IMR-90 (cell line): ENCODE measurements at regions not wholly inside any gene's neighbourhood (a gene's known extent, or its start where the extent isn't known, plus 50 kb on each side); places are given as distances from the start of the nearest gene placed in this dataset.

Source experiments
- ATAC-seq: fragments of 200-7000 bp; cut with Tn5 transposase; 2 replicates; pipeline ENCODE4 v1.9.1; 2020; ENCODE audit warnings: low read depth, mild to moderate bottlenecking, moderate library complexity
- BruUV-seq: library from RNA; stranded (reverse); fragments of 400-500 nt; replicated peaks from 2 replicates; lab custom pipeline; 2021; lab: Mats Ljungman, UMichigan
- CTCF ChIA-PET: fragments of 300-600 bp; formaldehyde crosslinking; extraction: SDS; loops from one replicate; lab custom pipeline; 2021; ENCODE audit warnings: antibody characterized with exemption; lab: Yijun Ruan, JAX
- POLR2A ChIA-PET: fragments of 300-600 bp; sonication (Branson Sonifier 250); formaldehyde crosslinking; loops from one replicate; lab custom pipeline; 2022; ENCODE audit warnings: antibody characterized with exemption; ENCODE audit not compliant: unreplicated experiment; lab: Charles Lee
- DNase-seq: peaks from one replicate; pipeline ENCODE4 v3.0.0; 2013
- H2AFZ ChIP-seq: replicated peaks from 2 replicates; pipeline ENCODE3; 2013; ENCODE audit warnings: low read length, mild to moderate bottlenecking; ENCODE audit not compliant: poor library complexity
- H2AK5ac ChIP-seq: 2 replicates; pipeline ENCODE4 v1.6.1; 2013; ENCODE audit warnings: low read depth, low read length, inconsistent platforms
- H2AK9ac ChIP-seq: replicated peaks from 2 replicates; pipeline ENCODE3; 2013; ENCODE audit warnings: mild to moderate bottlenecking, low read depth, low read length, moderate library complexity; ENCODE audit not compliant: poor library complexity
- H2BK120ac ChIP-seq: 2 replicates; pipeline ENCODE4 v1.6.1; 2013; ENCODE audit warnings: low read depth, low read length, inconsistent platforms
- H2BK15ac ChIP-seq: 3 replicates; pipeline ENCODE4 v1.6.1; 2013; ENCODE audit warnings: low read depth, low read length, inconsistent platforms
- H2BK20ac ChIP-seq: 2 replicates; pipeline ENCODE4 v1.6.1; 2013; ENCODE audit warnings: low read depth, mild to moderate bottlenecking, inconsistent platforms, low read length, moderate library complexity
- H2BK5ac ChIP-seq: 2 replicates; pipeline ENCODE4 v1.6.1; 2013; ENCODE audit warnings: mild to moderate bottlenecking, low read depth, low read length, inconsistent platforms; ENCODE audit not compliant: poor library complexity, severe bottlenecking
- H3K14ac ChIP-seq: replicated peaks from 2 replicates; pipeline ENCODE4 v1.6.1; 2013; ENCODE audit warnings: low read depth, low read length, inconsistent platforms
- H3K18ac ChIP-seq: 2 replicates; pipeline ENCODE4 v1.6.1; 2013; ENCODE audit warnings: low read depth, low read length, control low read depth
- H3K23ac ChIP-seq: 2 replicates; pipeline ENCODE4 v1.6.1; 2013; ENCODE audit warnings: low read depth, low read length, inconsistent platforms
- H3K27ac ChIP-seq: 2 replicates; pipeline ENCODE4 v1.5.1; 2013; ENCODE audit warnings: mild to moderate bottlenecking, control low read depth, low read length; ENCODE audit not compliant: insufficient read depth
- H3K27me3 ChIP-seq: 2 replicates; pipeline ENCODE4 v1.6.1; 2013; ENCODE audit warnings: low read length; ENCODE audit not compliant: control insufficient read depth, insufficient read depth
- H3K36me3 ChIP-seq: 2 replicates; pipeline ENCODE4 v1.6.1; 2013; ENCODE audit warnings: low read length, mixed read lengths; ENCODE audit not compliant: control insufficient read depth, insufficient read depth
- H3K4ac ChIP-seq: 2 replicates; pipeline ENCODE4 v1.6.1; 2013; ENCODE audit warnings: low read depth, low read length, inconsistent platforms
- H3K4me1 ChIP-seq: 2 replicates; pipeline ENCODE4 v1.6.1; 2013; ENCODE audit warnings: low read length, mixed read lengths; ENCODE audit not compliant: control insufficient read depth, insufficient read depth
- H3K4me2 ChIP-seq: 2 replicates; pipeline ENCODE4 v1.6.1; 2013; ENCODE audit warnings: low read depth, mild to moderate bottlenecking, control low read depth, low read length, moderate library complexity
- H3K4me3 ChIP-seq: 2 replicates; pipeline ENCODE4 v1.5.1; 2013; ENCODE audit warnings: low read depth, mild to moderate bottlenecking, control low read depth, low read length, moderate library complexity; ENCODE audit not compliant: insufficient read depth
- H3K56ac ChIP-seq: 2 replicates; pipeline ENCODE4 v1.6.1; 2013; ENCODE audit warnings: low read length, inconsistent platforms; ENCODE audit not compliant: insufficient read depth; ENCODE audit errors: extremely low read depth
- H3K79me1 ChIP-seq, 2 experiments: 2 replicates each; pipeline ENCODE4 v1.6.1; 2013; ENCODE audit warnings: low read length in 2 of 2, inconsistent platforms in 1 of 2, low read depth in 1 of 2
- H3K9ac ChIP-seq: 2 replicates; pipeline ENCODE4 v1.6.1; 2013; ENCODE audit warnings: low read depth, low read length, control low read depth
- H3K9me1 ChIP-seq: 2 replicates; pipeline ENCODE4 v1.6.1; 2013; ENCODE audit warnings: low read length, inconsistent platforms; ENCODE audit not compliant: insufficient read depth
- H3K9me3 ChIP-seq: 2 replicates; pipeline ENCODE4 v1.6.1; 2013; ENCODE audit warnings: low read length; ENCODE audit not compliant: control insufficient read depth, insufficient read depth
- H4K20me1 ChIP-seq: 2 replicates; pipeline ENCODE4 v1.6.1; 2013; ENCODE audit warnings: low read length, inconsistent platforms; ENCODE audit not compliant: insufficient read depth
- H4K5ac ChIP-seq: 2 replicates; pipeline ENCODE4 v1.6.1; 2013; ENCODE audit warnings: mild to moderate bottlenecking, low read depth, low read length, control low read depth
- H4K8ac ChIP-seq, 2 experiments: 2 replicates each; pipeline ENCODE4 v1.6.1; 2013; ENCODE audit warnings: low read depth in 2 of 2, low read length in 2 of 2, control low read depth in 1 of 2, inconsistent platforms in 1 of 2
- H4K91ac ChIP-seq: 2 replicates; pipeline ENCODE4 v1.6.1; 2013; ENCODE audit warnings: low read depth, low read length, inconsistent platforms; ENCODE audit not compliant: insufficient read depth
- CTCF ChIP-seq: conservative IDR thresholded peaks from 2 replicates; pipeline ENCODE4 v1.5.1; 2012; ENCODE audit warnings: mild to moderate bottlenecking, low read depth, low read length, improper control_type of control experiment
- ELK1 ChIP-seq: fragments of 150-350 bp; IDR thresholded peaks from 2 replicates; pipeline ENCODE4 v1.6.1; 2016; ENCODE audit warnings: low read depth, mild to moderate bottlenecking, low read length, moderate library complexity, borderline replicate concordance
- MAZ ChIP-seq: IDR thresholded peaks from 2 replicates; pipeline ENCODE4 v1.6.1; 2012; ENCODE audit warnings: low read depth, mild to moderate bottlenecking, low read length, improper control_type of control experiment, moderate library complexity, borderline replicate concordance
- RFX5 ChIP-seq: IDR thresholded peaks from 2 replicates; pipeline ENCODE4 v1.8.0; 2012; ENCODE audit warnings: low read depth, mild to moderate bottlenecking, low read length, moderate library complexity
- SMC3 ChIP-seq: fragments of 150-350 bp; IDR thresholded peaks from 2 replicates; pipeline ENCODE4 v1.6.1; 2016; ENCODE audit warnings: low read depth, mild to moderate bottlenecking, antibody characterized with exemption, low read length, moderate library complexity
- WGBS, 2 experiments: methylation state at CpG; one replicate each; pipeline versions ENCODE4 v1.1.5 to v1.1.7; 2013; ENCODE audit warnings: missing lambda C conversion rate in 2 of 2; ENCODE audit not compliant: insufficient read length in 1 of 2; ENCODE audit errors: extremely low coverage in 2 of 2; 5-methylcytosine and 5-hydroxymethylcytosine counted together
- dilution Hi-C: fragments of 300-500 bp; cut with HindIII; formaldehyde crosslinking; loops from one replicate; pipeline ENCODE4 v1.14.3; 2018; ENCODE audit warnings: low sequenced_read_pairs; ENCODE audit not compliant: unreplicated experiment
- in situ Hi-C: fragments of 300-500 bp; cut with MboI; formaldehyde crosslinking; loops from 3 replicates; pipeline ENCODE4 v1.14.3; 2019; ENCODE audit warnings: low sequenced_read_pairs, inconsistent platforms, mixed read lengths
- intact Hi-C: fragments of 100-400 bp; cut with micrococcal nuclease; formaldehyde crosslinking; loops from 2 replicates; pipeline ENCODE4 v1.10.0; 2022

- Histone ChIP-seq H3K27me3 (no peaks in the 10 kb centered on the region), H2BK120ac (no peak overlapping the region), H2BK15ac (no peak overlapping the region), H3K36me3 (no peaks in the 10 kb centered on the region), H2AK9ac (no peak overlapping the region), H3K27ac (no peak overlapping the region), H4K8ac (no peak overlapping the region), H2AFZ (no peak overlapping the region), H2BK5ac (no peak overlapping the region), H3K14ac (no peak overlapping the region), H3K79me1 (no peaks in the 10 kb centered on the region), H3K9ac (no peak overlapping the region), H2BK20ac (no peak overlapping the region), H3K9me1 (no peaks in the 10 kb centered on the region), H3K4me1 (no peaks in the 10 kb centered on the region), H2AK5ac (no peak overlapping the region), H4K5ac (no peak overlapping the region), H3K18ac (no peak overlapping the region), H3K4me2 (no peak overlapping the region), H4K91ac (no peak overlapping the region), H3K4ac (no peak overlapping the region), H3K56ac (no peak overlapping the region), H3K23ac (no peak overlapping the region), H3K4me3 (no peak overlapping the region), H3K9me3 (no peaks in the 10 kb centered on the region), H4K20me1 (no peaks in the 10 kb centered on the region)
- no TSS peak for BruUV-seq
- ChIA-PET POLR2A (no interaction called here), CTCF (no interaction called here)
- in situ Hi-C loops: no loop called here
- intact Hi-C loops: no loop called here
- TF ChIP-seq SMC3 (no peak), CTCF (no peak), RFX5 (no peak), MAZ (no peak), ELK1 (no peak)
- 90% methylated on average over 2 of the region's 4 CpGs; no CpG with 5 or more reads in 1 of the 2 experiments for WGBS, 2 experiments
- dilution Hi-C loops: no loop called here
- DNase-seq (no peak), ATAC-seq (no peak)
Observed at GRCh38 chr5:124071039-124071438, 559.1 kb downstream of the CSNK1G3 start.
